Mammary epithelial cell (primary cell): ENCODE measurements at regions not wholly inside any gene's neighbourhood (a gene's known extent, or its start where the extent isn't known, plus 50 kb on each side); places are given as distances from the start of the nearest gene placed in this dataset.

ENCODE experiments used
- EZH2 ChIP-seq: IDR thresholded peaks from 2 replicates; pipeline ENCODE4 v1.6.1; 2012; ENCODE audit warnings: low read length, inconsistent platforms, borderline replicate concordance
- TF ChIP-seq, protein P1 (sequence below), 2 donors: IDR thresholded peaks in 1 of 2; conservative IDR thresholded peaks in 1 of 2; 2 replicates each; pipeline ENCODE4 v1.5.1; 2011 to 2012; ENCODE audit warnings: inconsistent platforms in 2 of 2, low read length in 2 of 2, mild to moderate bottlenecking in 2 of 2, control low read depth in 1 of 2, low read depth in 1 of 2; ENCODE audit not compliant: insufficient read depth in 1 of 2; ENCODE audit errors: extremely low read depth in 1 of 2

DNA sequence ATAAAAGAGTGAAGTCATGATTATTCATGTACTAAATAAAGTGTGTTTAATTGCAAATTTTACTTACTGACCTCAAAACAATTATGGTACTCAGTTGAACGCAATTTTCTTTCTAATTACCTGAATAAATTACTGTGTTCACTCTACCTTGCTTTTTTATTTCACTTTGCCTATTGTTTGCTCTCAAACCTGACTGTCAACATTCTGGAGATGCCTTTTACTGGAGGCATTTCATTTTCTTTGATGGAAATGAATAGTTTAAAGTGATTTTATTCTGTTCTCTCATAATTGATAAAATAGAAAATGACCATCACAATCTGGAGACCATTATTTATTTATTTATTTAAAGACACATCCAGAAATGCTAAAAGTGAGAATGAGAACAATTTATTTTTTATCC lies 811.5 kb upstream of the ATXN8OS start:
- TF ChIP-seq, protein P1, sequence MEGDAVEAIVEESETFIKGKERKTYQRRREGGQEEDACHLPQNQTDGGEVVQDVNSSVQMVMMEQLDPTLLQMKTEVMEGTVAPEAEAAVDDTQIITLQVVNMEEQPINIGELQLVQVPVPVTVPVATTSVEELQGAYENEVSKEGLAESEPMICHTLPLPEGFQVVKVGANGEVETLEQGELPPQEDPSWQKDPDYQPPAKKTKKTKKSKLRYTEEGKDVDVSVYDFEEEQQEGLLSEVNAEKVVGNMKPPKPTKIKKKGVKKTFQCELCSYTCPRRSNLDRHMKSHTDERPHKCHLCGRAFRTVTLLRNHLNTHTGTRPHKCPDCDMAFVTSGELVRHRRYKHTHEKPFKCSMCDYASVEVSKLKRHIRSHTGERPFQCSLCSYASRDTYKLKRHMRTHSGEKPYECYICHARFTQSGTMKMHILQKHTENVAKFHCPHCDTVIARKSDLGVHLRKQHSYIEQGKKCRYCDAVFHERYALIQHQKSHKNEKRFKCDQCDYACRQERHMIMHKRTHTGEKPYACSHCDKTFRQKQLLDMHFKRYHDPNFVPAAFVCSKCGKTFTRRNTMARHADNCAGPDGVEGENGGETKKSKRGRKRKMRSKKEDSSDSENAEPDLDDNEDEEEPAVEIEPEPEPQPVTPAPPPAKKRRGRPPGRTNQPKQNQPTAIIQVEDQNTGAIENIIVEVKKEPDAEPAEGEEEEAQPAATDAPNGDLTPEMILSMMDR (conservative IDR thresholded peaks at IDR 0.05 in 1 of 2, IDR thresholded peaks at IDR 0.05 in 1 of 2; ENCODE audit: extremely low read depth in 1 of 2, insufficient read depth in 1 of 2, low read depth in 1 of 2, low read length in 2 of 2): no peak
- no peak for TF ChIP-seq EZH2
